Liver (tissue), 3 donors: ENCODE measurements at regions not wholly inside any gene's neighbourhood (a gene's known extent, or its start where the extent isn't known, plus 50 kb on each side); places are given as distances from the start of the nearest gene placed in this dataset.

ENCODE experiments used
- EGR1 ChIP-seq, 2 donors: IDR thresholded peaks; 2 replicates each; pipeline ENCODE4 v1.6.1; 2016 to 2018; ENCODE audit warnings: antibody characterized with exemption in 2 of 2, low read depth in 2 of 2
- FOXA1 ChIP-seq: IDR thresholded peaks from 2 replicates; pipeline ENCODE4 v1.6.1; 2016; ENCODE audit warnings: antibody characterized with exemption
- HNF4A ChIP-seq, 2 donors: conservative IDR thresholded peaks; 2 replicates each; pipeline ENCODE4 v1.6.1; 2016; ENCODE audit warnings: antibody characterized with exemption in 2 of 2, mild to moderate bottlenecking in 2 of 2
- HNF4G ChIP-seq: IDR thresholded peaks from 2 replicates; pipeline ENCODE4 v1.6.1; 2016; ENCODE audit warnings: antibody characterized with exemption
- RAD21 ChIP-seq, 2 donors: IDR thresholded peaks; 2 replicates each; pipeline ENCODE4 v1.6.1; 2016; ENCODE audit warnings: antibody characterized with exemption in 2 of 2, mild to moderate bottlenecking in 2 of 2
- SP1 ChIP-seq: IDR thresholded peaks from 2 replicates; pipeline ENCODE4 v1.6.1; 2018; ENCODE audit warnings: antibody characterized with exemption, mild to moderate bottlenecking
- TAF1 ChIP-seq: conservative IDR thresholded peaks from 2 replicates; pipeline ENCODE4 v1.6.1; 2016; ENCODE audit warnings: antibody characterized with exemption, mild to moderate bottlenecking
- TF ChIP-seq, protein P1 (sequence below): fragments of 150-350 bp; IDR thresholded peaks from 2 replicates; pipeline ENCODE4 v1.5.1; 2017; ENCODE audit warnings: improper control_type of control experiment, low read depth, low read length; ENCODE audit not compliant: missing input control
- TF ChIP-seq, protein P2 (sequence below): IDR thresholded peaks from 2 replicates; pipeline ENCODE4 v1.6.1; 2016; ENCODE audit warnings: antibody characterized with exemption, mild to moderate bottlenecking
- donor health status: healthy.
- donor health status: healthy.

DNA sequence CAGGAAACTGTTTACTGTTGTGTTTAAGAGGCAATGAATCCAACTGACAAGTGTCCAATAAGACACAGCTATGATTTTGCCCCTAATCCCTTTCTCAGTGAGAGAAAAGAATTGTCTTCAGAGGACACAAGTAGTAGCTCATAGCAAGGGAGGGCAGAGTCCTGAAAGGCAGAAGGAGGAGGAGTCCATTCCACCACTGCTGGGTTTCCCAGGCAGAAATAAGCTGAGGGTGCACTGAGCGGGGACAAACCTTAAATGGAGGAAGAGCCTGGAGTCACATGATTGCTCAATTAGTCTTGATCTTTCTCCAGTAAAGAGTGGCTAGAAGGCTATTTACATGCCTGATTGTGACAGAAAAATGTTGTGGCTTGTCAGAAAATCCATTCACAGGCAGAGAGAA, 573.8 kb downstream of the POM121L12 start:
- TF ChIP-seq, protein P1, sequence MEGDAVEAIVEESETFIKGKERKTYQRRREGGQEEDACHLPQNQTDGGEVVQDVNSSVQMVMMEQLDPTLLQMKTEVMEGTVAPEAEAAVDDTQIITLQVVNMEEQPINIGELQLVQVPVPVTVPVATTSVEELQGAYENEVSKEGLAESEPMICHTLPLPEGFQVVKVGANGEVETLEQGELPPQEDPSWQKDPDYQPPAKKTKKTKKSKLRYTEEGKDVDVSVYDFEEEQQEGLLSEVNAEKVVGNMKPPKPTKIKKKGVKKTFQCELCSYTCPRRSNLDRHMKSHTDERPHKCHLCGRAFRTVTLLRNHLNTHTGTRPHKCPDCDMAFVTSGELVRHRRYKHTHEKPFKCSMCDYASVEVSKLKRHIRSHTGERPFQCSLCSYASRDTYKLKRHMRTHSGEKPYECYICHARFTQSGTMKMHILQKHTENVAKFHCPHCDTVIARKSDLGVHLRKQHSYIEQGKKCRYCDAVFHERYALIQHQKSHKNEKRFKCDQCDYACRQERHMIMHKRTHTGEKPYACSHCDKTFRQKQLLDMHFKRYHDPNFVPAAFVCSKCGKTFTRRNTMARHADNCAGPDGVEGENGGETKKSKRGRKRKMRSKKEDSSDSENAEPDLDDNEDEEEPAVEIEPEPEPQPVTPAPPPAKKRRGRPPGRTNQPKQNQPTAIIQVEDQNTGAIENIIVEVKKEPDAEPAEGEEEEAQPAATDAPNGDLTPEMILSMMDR, result no peak
- no peak for TF ChIP-seq EGR1 (IDR thresholded peaks at IDR 0.05; ENCODE audit: low read depth in 2 of 2)
- TF ChIP-seq FOXA1, result no peak
- TF ChIP-seq SP1, result no peak
- TF ChIP-seq, protein P2, sequence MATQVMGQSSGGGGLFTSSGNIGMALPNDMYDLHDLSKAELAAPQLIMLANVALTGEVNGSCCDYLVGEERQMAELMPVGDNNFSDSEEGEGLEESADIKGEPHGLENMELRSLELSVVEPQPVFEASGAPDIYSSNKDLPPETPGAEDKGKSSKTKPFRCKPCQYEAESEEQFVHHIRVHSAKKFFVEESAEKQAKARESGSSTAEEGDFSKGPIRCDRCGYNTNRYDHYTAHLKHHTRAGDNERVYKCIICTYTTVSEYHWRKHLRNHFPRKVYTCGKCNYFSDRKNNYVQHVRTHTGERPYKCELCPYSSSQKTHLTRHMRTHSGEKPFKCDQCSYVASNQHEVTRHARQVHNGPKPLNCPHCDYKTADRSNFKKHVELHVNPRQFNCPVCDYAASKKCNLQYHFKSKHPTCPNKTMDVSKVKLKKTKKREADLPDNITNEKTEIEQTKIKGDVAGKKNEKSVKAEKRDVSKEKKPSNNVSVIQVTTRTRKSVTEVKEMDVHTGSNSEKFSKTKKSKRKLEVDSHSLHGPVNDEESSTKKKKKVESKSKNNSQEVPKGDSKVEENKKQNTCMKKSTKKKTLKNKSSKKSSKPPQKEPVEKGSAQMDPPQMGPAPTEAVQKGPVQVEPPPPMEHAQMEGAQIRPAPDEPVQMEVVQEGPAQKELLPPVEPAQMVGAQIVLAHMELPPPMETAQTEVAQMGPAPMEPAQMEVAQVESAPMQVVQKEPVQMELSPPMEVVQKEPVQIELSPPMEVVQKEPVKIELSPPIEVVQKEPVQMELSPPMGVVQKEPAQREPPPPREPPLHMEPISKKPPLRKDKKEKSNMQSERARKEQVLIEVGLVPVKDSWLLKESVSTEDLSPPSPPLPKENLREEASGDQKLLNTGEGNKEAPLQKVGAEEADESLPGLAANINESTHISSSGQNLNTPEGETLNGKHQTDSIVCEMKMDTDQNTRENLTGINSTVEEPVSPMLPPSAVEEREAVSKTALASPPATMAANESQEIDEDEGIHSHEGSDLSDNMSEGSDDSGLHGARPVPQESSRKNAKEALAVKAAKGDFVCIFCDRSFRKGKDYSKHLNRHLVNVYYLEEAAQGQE, result no peak
- no peak for TF ChIP-seq RAD21 (IDR thresholded peaks at IDR 0.05)
- no peak for TF ChIP-seq HNF4G
- TF ChIP-seq HNF4A (conservative IDR thresholded peaks at IDR 0.05), result no peak
- no peak for TF ChIP-seq TAF1
